Nephron (organoid): ENCODE measurements at regions not wholly inside any gene's neighbourhood (a gene's known extent, or its start where the extent isn't known, plus 50 kb on each side); places are given as distances from the start of the nearest gene placed in this dataset.

Experiments used
- H3K27ac Mint-ChIP-seq, 3 experiments: 2 replicates each; pipeline ENCODE4 v1.8.0; 2020; ENCODE audit warnings: mixed read lengths in 3 of 3, mild to moderate bottlenecking in 2 of 3, moderate library complexity in 1 of 3
- H3K27me3 Mint-ChIP-seq: 2 replicates; pipeline ENCODE4 v1.8.0; 2021; ENCODE audit warnings: low read depth, mild to moderate bottlenecking, moderate library complexity, mixed read lengths
- H3K36me3 Mint-ChIP-seq: 2 replicates; pipeline ENCODE4 v1.8.0; 2020; ENCODE audit warnings: low read depth, mixed read lengths
- H3K4me1 Mint-ChIP-seq: 2 replicates; pipeline ENCODE4 v1.8.0; 2020; ENCODE audit warnings: mixed read lengths
- H3K4me3 Mint-ChIP-seq, 3 experiments: 2 replicates each; pipeline ENCODE4 v1.8.0; 2020; ENCODE audit warnings: mild to moderate bottlenecking in 3 of 3, mixed read lengths in 3 of 3, moderate library complexity in 2 of 3
- H3K9me3 Mint-ChIP-seq: 2 replicates; pipeline ENCODE4 v1.8.0; 2020; ENCODE audit warnings: mixed read lengths
- TF ChIP-seq, protein P1 (sequence below), 3 experiments: fragments of 200-600 bp; sonication (generic); IDR thresholded peaks; one replicate each; pipeline ENCODE4 v1.5.0; 2021; ENCODE audit warnings: antibody characterized with exemption in 3 of 3; ENCODE audit not compliant: unreplicated experiment in 3 of 3

DNA sequence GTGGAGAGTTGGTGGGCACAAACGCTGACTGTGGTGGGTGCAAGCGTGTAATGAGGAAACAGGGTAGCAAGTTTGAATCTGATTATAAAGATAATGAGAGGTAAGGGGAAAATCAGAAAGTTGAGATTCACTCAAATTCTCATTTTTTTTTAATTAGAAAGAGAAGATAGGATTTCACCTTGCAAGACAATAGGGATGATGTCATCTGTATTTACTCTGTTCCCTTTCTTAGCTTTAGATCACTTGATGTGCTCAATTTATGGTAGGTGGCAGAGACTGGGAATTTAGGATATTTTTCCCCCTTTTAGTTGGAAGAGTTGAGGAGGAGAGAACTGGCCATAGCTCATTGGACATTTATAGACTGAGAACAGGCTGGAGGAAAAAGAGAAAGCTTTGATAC, 363.6 kb downstream of the AEBP2 start:
- TF ChIP-seq, protein P1, sequence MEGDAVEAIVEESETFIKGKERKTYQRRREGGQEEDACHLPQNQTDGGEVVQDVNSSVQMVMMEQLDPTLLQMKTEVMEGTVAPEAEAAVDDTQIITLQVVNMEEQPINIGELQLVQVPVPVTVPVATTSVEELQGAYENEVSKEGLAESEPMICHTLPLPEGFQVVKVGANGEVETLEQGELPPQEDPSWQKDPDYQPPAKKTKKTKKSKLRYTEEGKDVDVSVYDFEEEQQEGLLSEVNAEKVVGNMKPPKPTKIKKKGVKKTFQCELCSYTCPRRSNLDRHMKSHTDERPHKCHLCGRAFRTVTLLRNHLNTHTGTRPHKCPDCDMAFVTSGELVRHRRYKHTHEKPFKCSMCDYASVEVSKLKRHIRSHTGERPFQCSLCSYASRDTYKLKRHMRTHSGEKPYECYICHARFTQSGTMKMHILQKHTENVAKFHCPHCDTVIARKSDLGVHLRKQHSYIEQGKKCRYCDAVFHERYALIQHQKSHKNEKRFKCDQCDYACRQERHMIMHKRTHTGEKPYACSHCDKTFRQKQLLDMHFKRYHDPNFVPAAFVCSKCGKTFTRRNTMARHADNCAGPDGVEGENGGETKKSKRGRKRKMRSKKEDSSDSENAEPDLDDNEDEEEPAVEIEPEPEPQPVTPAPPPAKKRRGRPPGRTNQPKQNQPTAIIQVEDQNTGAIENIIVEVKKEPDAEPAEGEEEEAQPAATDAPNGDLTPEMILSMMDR (IDR thresholded peaks at IDR 0.05; ENCODE audit: unreplicated experiment in 3 of 3) = no peak
- H3K9me3 Mint-ChIP-seq = peaks cover 2% of the 10 kb centered on the region

DNA sequence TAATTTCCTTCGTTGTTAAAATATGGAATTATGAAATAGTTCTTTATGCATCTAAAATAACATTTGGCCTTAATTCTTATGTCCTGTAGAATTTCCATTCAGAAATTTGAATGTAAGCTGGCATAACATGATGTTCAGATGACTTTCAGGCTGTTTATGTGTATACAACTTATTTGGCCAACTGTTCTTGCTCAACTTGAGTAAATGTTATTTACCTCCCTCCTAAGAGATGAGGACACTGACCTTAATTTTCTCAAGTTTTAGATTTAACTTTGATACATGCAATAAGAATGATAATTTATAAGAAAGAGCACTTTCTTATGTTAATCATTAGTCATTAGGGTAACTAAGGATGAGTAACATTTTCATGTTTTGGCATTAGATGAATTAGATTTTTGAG, 365.4 kb downstream of the AEBP2 start:
- Mint-ChIP-seq H3K27me3 (no peaks in the 10 kb centered on the region), H3K27ac (no peak overlapping the region), H3K9me3 (peaks cover 9% of the 10 kb centered on the region), H3K4me3 (no peak overlapping the region), H3K36me3 (no peaks in the 10 kb centered on the region), H3K4me1 (no peaks in the 10 kb centered on the region)
- TF ChIP-seq, protein P1 (IDR thresholded peaks at IDR 0.05; ENCODE audit: unreplicated experiment in 3 of 3) = no peak

More for the DNA sequence above, 363.6 kb downstream of the AEBP2 start:
- Mint-ChIP-seq H3K4me1 (no peaks in the 10 kb centered on the region), H3K27me3 (no peaks in the 10 kb centered on the region), H3K36me3 (no peaks in the 10 kb centered on the region), H3K27ac (no peak overlapping the region), H3K4me3 (no peak overlapping the region)

DNA sequence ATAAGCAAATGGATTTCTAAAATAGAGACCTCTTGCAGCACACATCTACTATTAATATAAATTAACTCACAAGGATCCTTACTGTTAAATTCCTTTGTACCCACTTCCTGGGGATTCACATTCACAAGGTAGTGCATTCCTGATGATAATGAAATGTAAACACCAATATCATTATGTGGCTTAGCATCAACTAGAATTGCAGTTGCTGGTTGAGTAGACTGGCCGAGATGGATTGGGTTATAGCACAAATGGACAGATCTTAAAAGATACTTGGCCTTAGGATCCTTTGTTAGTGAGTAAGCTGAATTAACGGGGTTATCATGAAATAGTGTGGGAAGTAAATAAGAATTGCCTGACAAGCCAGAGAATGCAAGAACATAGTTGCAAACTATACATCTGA, 369.1 kb downstream of the AEBP2 start:
- H3K36me3 Mint-ChIP-seq = no peaks in the 10 kb centered on the region
- H3K4me1 Mint-ChIP-seq = no peaks in the 10 kb centered on the region
- peaks cover 23% of the 10 kb centered on the region for H3K9me3 Mint-ChIP-seq
- H3K27me3 Mint-ChIP-seq = no peaks in the 10 kb centered on the region
- TF ChIP-seq, protein P1 (IDR thresholded peaks at IDR 0.05; ENCODE audit: unreplicated experiment in 3 of 3) = no peak
- no peak overlapping the region for H3K27ac Mint-ChIP-seq
- H3K4me3 Mint-ChIP-seq = no peak overlapping the region

DNA sequence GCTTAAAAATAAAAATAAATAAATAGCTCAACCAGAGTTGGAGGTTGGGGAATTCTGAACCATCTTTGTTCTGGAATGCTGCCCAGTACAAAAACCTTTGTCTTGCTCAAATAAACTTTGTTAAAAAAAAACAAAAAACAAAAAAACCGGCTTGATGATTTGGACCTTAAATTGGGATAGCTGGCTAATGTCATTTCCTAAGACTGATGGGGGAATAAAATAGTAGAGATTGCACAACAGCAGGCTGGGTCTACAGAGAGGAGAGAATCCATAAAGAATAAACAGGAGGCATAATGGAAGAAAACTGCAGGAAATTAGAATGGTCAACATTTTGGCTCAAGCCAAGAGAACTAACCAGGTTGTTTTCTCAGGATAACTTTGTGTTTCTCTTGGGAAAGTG, 370.9 kb downstream of the AEBP2 start:
- TF ChIP-seq, protein P1 (IDR thresholded peaks at IDR 0.05; ENCODE audit: unreplicated experiment in 3 of 3) = no peak
- Mint-ChIP-seq H3K27ac (no peak overlapping the region), H3K27me3 (no peaks in the 10 kb centered on the region), H3K4me1 (no peaks in the 10 kb centered on the region), H3K36me3 (no peaks in the 10 kb centered on the region), H3K4me3 (no peak overlapping the region), H3K9me3 (peaks cover 27% of the 10 kb centered on the region)

DNA sequence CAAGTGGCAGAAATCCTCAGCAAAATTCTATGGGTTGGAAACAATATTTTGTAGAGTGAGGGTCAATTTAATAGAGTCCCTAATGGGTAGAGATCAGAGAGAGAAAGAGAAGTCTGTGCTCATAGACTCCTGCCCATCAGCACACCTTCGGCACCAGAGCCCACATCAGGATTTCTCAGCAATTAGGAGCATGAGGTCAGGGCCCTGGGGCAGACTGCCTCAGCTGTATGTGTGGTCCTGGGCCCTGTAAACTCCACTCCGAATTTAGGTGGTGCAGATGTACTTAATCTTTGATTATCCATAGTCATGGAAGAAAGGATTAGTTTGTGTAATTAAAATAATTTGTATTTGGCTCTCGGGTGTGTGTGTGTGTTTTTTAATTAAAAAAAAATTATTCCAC, 372.6 kb downstream of the AEBP2 start:
- H3K4me1 Mint-ChIP-seq = no peaks in the 10 kb centered on the region
- TF ChIP-seq, protein P1 (IDR thresholded peaks at IDR 0.05; ENCODE audit: unreplicated experiment in 3 of 3) = no peak
- H3K36me3 Mint-ChIP-seq = peaks cover 3% of the 10 kb centered on the region
- H3K9me3 Mint-ChIP-seq = peaks cover 30% of the 10 kb centered on the region
- H3K27ac Mint-ChIP-seq = no peak overlapping the region
- no peak overlapping the region for H3K4me3 Mint-ChIP-seq
- H3K27me3 Mint-ChIP-seq = no peaks in the 10 kb centered on the region

DNA sequence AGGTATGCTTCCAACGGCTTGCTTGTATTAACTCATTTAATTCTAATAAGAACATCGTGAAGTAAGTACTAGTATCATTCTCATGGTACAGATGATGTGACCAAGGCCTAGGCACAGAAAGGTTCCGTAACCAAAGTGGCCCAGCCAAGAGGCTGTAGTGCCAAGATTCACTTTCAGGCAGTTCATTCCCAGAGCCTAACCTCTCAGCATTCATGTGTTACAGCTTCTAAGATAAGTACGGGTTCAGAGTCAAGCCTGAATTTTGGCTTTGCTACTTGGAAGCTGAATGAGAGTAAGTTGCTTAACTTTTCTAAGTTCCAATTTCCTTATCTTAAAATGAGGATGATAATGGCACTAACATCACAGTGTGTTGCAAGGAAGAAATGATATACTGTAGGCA, 379.9 kb downstream of the AEBP2 start:
- Mint-ChIP-seq H3K27me3 (no peaks in the 10 kb centered on the region), H3K27ac (no peak overlapping the region), H3K4me3 (no peak overlapping the region), H3K36me3 (peaks cover 3% of the 10 kb centered on the region), H3K4me1 (no peaks in the 10 kb centered on the region), H3K9me3 (peaks cover 9% of the 10 kb centered on the region)
- TF ChIP-seq, protein P1 (IDR thresholded peaks at IDR 0.05; ENCODE audit: unreplicated experiment in 3 of 3) = no peak
